Activated naive CD4-positive, alpha-beta T cell treated with anti-CD3 and anti-CD28 coated beads, Interleukin-2, amount 50 U/mL, for 72 hours (primary cell): ENCODE measurements at regions not wholly inside any gene's neighbourhood (a gene's known extent, or its start where the extent isn't known, plus 50 kb on each side); places are given as distances from the start of the nearest gene placed in this dataset.

Source experiments
- ATAC-seq, 2 donors: fragments of 150-1000 bp; cut with Tn5 transposase; 2 replicates each; pipeline ENCODE4 v1.10.0; 2021; ENCODE audit warnings: mild to moderate bottlenecking in 2 of 2, moderate library complexity in 2 of 2
- DNase-seq, 2 donors: peaks; one replicate each; pipeline ENCODE4 v3.0.0; 2021 to 2022; ENCODE audit warnings: low spot score in 2 of 2
- H3K27ac Mint-ChIP-seq, 2 donors: one replicate each; pipeline ENCODE4 v1.8.0; 2022; ENCODE audit warnings: mild to moderate bottlenecking in 2 of 2, mixed read lengths in 2 of 2
- H3K36me3 Mint-ChIP-seq, 2 donors: one replicate each; pipeline ENCODE4 v1.8.0; 2022; ENCODE audit warnings: mixed read lengths in 2 of 2
- H3K9me3 Mint-ChIP-seq, 2 donors: one replicate each; pipeline ENCODE4 v1.8.0; 2022; ENCODE audit warnings: mixed read lengths in 2 of 2

DNA sequence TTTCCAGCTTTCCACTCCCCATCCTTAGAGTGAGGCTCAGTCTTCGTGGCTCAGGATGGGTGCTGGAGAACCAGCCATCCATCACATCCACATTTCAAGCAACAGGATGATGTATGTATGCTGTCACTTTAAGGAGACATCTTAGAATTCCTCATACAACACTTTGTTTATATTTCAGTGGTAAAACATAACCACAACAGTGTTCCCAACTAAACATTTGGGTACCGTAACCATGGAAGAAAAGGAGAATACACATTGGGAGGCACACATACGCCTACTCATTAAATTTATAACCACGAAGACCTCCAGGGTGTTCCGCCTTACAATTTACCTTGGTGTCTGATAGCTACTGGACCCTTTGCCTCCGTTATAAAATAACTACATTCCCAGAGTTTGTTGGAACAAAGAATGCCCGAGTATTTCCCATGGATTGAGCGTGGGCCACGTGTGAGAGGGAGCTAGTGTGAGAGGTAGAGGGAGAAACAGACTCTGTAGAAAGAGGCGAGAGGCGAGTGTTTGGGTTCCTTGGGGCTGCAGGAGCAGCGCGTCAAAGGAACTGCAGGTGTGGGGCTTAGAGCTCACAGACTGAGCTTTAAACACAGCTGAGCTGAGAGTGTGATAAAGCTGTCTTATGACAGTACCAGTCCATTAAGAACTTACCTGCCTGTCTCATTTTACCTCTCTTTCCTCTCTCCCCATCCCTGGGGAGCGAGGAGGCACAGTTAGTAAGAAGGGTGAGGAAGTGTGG lies 111.5 kb upstream of the USP24 start:
- H3K27ac Mint-ChIP-seq: no peak overlapping the region
- ATAC-seq: no peak
- DNase-seq: no peak
- H3K36me3 Mint-ChIP-seq: no peaks in the 10 kb centered on the region
- H3K9me3 Mint-ChIP-seq: no peaks in the 10 kb centered on the region

DNA sequence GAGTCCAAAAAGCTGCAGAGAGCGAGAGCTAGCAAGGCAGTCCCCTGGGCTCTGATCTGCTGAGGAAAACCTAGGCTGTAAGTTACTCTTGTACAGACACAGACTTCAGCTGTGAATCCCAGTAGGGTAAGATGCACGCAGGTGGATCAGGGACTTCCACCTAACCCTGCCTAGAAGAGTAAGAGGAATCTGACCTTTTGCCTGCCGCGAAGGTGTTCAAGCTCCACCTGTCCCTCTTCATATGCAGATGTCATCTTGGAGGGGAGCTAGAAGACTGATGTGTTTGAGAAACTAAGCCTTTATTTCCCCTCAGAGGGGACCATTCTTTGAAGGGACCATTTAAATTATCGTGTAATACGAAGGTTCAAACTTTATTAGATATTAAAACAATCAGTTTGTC lies 108.6 kb upstream of the USP24 start:
- H3K36me3 Mint-ChIP-seq: no peaks in the 10 kb centered on the region
- DNase-seq: no peak
- ATAC-seq: no peak
- H3K27ac Mint-ChIP-seq: no peak overlapping the region
- no peaks in the 10 kb centered on the region for H3K9me3 Mint-ChIP-seq

DNA sequence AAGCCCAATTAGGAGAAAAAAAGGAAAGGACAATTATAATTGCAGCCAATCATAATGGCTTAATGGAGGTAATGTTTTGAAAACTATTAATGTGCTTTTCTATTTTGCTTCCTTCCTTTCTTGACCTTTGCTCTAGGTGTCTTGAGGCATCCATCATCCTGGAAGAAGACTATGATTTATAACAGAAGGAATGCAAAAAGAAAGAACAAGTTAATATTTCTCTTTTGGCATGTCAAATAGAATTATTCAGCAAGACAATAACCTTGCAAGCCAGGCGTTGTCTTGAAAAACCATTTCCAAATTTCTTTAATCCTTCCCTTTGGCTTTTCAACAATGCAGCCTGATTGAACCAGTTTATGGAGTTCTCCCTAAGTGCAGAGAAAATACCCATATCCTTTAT lies 107.7 kb upstream of the USP24 start:
- H3K36me3 Mint-ChIP-seq: no peaks in the 10 kb centered on the region
- ATAC-seq (no peak), DNase-seq (no peak)
- peak overlapping the region in 1 of 2 donors; percentile 18 for H3K27ac Mint-ChIP-seq
- H3K9me3 Mint-ChIP-seq: no peaks in the 10 kb centered on the region

DNA sequence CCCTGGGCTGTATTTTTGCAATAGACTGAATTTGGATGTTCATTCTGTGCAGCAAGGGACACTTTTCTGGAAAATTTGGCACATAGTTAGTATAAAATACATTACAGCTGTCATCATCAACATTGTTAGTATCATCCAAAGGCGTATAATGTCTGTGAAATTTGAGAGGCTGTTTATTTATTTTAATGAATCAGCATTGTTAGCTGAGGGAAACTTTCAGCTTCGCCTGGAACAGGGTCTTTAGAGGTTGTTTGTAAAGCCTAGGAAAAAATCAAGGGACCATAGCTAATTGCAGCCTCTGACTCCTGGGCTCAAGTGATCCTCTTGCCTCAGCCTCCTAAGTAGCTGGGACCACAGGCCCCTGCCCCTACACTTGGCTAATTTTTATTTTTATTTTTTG lies 106.8 kb upstream of the USP24 start:
- no peak overlapping the region for H3K27ac Mint-ChIP-seq
- ATAC-seq: no peak

DNA sequence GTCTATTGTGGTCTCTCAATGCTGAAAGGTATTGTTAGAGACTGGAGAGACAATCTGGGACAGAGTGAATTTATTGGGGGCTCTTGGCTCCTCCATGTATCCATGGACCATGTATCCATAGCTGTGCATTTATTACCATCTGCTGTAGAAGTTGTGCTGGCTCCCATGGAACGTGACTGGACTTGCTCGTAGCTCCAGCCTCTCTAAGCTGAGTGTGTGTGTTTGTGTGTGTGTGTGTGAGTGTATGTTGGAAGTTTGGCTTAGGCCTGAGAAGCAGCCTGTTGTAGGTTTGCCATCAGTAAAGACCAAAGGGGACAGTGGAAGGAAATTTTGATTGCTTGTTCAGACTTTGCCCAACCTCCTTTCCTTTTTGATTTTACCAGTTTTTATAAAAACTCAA lies 105.7 kb upstream of the USP24 start:
- no peak for DNase-seq
- H3K27ac Mint-ChIP-seq: no peak overlapping the region
- H3K9me3 Mint-ChIP-seq: no peaks in the 10 kb centered on the region
- ATAC-seq: no peak
- H3K36me3 Mint-ChIP-seq: no peaks in the 10 kb centered on the region

More for the DNA sequence above, 106.8 kb upstream of the USP24 start:
- Mint-ChIP-seq H3K36me3 (no peaks in the 10 kb centered on the region), H3K9me3 (no peaks in the 10 kb centered on the region)
- DNase-seq: no peak

DNA sequence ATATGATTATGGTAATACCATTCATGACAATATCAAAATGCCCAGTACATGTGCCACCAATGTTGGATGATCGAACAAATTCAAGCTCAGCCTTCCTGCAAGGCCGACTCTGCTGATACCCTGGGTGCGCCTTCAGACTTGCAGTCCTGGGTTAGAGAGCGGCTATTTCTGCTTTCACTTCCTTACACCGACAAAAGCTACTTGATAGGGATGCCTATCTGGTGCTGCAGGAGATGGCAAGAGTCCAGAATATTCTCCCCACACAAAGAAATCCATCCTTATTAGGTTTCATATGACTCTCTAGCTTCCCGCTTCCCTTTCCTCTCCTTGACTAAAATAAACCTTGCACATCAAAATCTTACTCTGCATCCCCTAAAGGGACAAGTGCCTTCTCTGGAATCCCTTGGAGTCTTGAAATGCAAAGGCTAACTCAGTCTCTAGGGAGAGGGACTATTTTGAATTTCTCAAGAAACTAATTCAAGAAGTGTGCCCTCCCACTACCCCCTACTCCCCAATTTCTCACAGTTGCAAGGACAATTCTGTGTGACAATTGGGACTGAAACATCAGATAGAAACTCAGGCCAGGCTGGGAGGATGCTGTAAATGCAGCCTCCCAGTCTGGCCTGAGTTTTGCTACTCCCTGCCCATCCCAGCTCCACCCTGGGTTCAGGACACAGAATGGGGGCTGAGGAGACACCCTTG lies 103.1 kb upstream of the USP24 start:
- Mint-ChIP-seq H3K36me3 (no peaks in the 10 kb centered on the region), H3K9me3 (no peaks in the 10 kb centered on the region), H3K27ac (no peak overlapping the region)
- ATAC-seq: no peak
- no peak for DNase-seq

DNA sequence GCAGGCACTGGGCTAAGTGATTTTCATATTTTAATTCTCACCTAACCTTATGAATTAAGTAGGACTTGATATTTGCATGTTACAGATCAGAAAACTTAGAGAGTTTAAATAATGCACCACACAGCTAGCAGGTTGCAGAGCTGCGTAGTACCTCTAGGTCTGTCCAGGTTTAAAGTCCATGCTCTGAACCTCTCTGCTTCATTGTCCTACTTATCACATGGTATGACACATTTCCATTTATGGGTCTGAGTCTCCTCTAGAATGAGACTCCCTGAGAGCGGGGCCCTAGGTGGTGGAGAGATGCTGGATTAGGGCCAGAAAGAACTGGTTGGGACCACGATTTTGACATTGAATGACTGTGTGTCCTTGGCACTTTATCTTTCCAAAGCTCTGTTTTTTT lies 102.5 kb upstream of the USP24 start:
- DNase-seq (no peak), ATAC-seq (no peak)
- Mint-ChIP-seq H3K9me3 (no peaks in the 10 kb centered on the region), H3K27ac (no peak overlapping the region), H3K36me3 (no peaks in the 10 kb centered on the region)

DNA sequence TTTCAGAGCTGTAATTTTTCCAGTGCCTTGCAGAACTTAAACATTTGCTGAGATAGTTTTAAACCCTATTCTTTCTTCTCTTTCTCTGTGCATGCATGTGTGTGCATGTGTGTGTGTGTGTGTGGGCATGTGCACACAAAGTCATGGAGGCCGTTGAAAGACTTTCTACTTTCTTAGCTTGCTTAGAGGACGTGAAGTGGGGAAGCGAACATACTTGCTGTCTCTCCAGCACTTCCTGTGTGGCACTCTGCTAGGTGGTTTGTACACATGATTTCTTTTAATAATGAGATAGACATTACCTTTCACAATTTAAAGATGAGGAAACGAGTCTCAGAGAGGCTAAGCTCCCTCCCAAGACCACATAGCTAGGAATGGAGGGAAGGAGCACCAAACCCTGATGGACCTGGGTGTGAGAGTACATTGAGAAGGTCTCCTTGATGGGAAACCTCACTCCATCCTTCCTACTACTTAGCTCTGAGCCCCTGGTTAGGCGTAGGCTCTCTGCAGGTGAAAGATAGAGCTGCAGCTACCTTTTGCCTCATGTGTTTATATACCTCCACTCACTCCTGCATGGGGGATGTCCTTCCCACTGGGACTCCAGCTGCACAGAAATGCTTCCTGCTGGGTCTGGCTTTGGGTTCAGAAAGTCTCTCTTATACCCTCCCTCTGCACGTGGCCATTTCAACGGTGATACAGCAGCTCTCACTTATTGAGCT lies 101.9 kb upstream of the USP24 start:
- H3K27ac Mint-ChIP-seq: no peak overlapping the region
- H3K36me3 Mint-ChIP-seq: no peaks in the 10 kb centered on the region
- no peaks in the 10 kb centered on the region for H3K9me3 Mint-ChIP-seq
- ATAC-seq (no peak), DNase-seq (no peak)

DNA sequence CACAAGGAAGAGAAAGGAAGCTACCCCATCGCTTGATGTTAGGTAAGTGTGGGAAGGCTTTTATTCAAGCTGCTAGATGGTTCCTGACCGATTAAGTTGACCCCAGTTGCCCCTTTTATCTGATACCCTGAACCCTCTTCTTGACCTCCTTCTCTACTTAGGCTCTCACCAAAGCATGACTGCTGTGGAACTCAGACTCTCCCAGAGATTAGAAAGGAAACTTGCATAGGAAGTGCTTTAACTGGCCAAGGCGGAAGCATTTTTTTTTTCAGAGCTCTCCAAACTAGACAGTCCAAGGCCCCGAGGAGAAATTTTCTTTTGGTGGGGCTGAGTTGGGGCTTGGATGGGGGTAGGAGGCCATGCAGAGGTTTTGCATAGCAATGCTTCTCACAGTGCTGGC lies 101.3 kb upstream of the USP24 start:
- Mint-ChIP-seq H3K27ac (no peak overlapping the region), H3K36me3 (no peaks in the 10 kb centered on the region), H3K9me3 (no peaks in the 10 kb centered on the region)
- ATAC-seq (no peak), DNase-seq (no peak)

DNA sequence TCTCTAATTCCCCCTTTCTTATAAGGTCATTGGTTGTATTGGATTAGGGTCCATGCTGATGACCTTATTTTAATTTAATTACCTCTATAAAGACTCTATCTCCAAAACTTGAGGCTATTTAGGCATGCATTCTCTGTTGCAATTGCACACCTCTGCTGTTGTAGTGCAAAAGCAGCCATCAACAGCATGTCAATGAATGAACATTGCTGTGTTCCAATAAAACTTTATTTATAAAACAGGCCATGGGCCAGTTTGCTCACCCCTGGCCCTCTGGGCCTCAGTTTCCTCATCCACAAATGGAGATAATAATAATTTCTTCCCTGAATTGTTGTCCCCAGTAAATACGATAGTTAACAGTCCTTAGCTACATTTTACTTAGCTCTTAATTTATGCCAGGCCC lies 100.4 kb upstream of the USP24 start:
- ATAC-seq: no peak
- H3K9me3 Mint-ChIP-seq: no peaks in the 10 kb centered on the region
- DNase-seq: no peak
- H3K27ac Mint-ChIP-seq: no peak overlapping the region
- H3K36me3 Mint-ChIP-seq: no peaks in the 10 kb centered on the region

DNA sequence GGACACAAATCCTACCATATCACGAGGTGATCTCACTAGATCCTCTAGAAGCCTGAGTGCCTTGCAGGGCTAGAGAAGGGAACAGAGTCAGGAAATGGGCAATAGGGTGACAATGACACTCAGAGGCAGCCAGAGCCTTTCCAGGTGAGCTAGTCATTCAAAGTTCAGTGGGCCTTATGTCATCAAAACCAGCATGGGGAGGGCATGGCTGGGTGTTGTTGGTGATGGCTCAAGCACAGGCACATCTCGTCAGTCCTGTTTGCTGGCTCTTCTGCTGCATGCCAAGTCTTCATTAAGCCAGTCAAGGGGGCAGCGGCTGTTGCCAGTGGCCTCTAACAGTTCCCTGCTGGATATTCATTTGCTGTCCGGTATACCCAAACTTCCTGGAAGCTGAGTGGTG lies 99.6 kb upstream of the USP24 start:
- no peaks in the 10 kb centered on the region for H3K36me3 Mint-ChIP-seq
- ATAC-seq: no peak
- DNase-seq: no peak
- H3K27ac Mint-ChIP-seq: no peak overlapping the region
- H3K9me3 Mint-ChIP-seq: no peaks in the 10 kb centered on the region

DNA sequence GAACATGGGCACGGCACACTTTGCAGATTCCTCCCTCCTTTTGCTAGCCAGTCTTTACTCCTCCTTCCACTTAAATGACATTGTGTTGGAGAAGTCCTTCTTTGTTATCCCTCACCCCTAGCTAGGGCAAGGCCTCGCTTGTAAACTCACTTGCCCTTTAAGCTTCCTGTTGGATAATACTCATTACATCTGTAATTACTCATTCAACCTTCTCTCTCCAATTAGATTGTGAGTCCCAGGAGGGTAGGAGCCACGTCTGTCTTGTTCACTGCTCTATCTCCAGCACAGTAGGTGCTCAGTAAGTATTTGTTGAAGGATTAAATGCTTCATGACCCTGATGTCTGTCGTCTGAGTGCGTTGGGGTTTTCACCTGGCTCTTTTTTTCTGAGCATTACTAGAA lies 98.7 kb upstream of the USP24 start:
- H3K9me3 Mint-ChIP-seq: no peaks in the 10 kb centered on the region
- no peak for ATAC-seq
- no peaks in the 10 kb centered on the region for H3K36me3 Mint-ChIP-seq
- no peak for DNase-seq
- peak overlapping the region in 1 of 2 donors; percentile 2 for H3K27ac Mint-ChIP-seq

DNA sequence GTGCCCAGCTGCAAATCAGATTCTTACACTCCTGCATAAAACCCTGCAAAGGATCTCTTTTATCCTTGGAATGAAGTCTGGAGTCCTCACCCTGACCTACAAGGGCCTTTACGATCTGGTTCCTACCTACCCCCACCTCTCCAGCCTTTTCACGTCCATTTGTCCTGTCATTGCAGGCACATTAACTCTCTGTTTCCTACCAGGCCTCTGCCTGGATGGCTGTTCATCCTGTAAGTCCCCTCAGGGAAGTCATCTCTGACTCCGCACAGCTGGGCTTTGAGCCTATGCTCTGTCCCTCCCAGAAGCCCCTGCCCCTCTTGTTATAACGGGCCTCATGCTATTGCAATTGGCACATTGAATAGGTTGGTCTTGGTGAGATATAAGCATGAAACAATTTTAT lies 96.8 kb upstream of the USP24 start:
- DNase-seq: no peak
- no peaks in the 10 kb centered on the region for H3K9me3 Mint-ChIP-seq
- no peaks in the 10 kb centered on the region for H3K36me3 Mint-ChIP-seq
- H3K27ac Mint-ChIP-seq: no peak overlapping the region
- ATAC-seq: no peak

DNA sequence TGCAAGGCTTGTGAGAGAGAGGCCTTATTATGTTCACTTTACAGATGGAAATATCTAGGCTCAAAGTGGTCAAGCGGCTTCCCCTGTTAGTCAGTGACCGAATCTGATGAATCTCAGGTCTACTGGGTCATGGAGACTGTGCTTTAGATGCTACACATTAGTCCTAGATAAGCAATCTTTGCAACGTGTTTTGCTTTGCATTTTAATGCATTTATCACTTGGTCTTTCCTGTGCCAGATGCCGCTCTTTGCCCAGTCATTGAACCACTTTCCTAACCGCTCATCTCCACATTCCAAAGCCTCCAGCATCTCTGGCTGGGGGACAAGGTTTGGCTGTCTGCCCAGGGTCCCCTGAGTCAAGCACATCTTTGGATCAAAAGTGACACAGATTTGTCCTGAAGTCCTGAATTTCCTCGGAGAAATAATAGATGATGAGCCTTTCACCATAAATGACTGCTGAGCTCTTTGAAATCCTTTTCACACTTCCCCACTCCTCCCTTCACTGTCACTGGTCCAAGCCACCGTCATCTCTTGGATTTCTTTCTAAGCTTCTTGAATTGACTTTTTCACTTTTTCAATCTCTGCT lies 96.0 kb upstream of the USP24 start:
- ATAC-seq: peak in 1 of 2 donors; percentile 43
- Mint-ChIP-seq H3K9me3 (no peaks in the 10 kb centered on the region), H3K27ac (peak overlapping the region in 1 of 2 donors; percentile 31), H3K36me3 (no peaks in the 10 kb centered on the region)
- no peak for DNase-seq

DNA sequence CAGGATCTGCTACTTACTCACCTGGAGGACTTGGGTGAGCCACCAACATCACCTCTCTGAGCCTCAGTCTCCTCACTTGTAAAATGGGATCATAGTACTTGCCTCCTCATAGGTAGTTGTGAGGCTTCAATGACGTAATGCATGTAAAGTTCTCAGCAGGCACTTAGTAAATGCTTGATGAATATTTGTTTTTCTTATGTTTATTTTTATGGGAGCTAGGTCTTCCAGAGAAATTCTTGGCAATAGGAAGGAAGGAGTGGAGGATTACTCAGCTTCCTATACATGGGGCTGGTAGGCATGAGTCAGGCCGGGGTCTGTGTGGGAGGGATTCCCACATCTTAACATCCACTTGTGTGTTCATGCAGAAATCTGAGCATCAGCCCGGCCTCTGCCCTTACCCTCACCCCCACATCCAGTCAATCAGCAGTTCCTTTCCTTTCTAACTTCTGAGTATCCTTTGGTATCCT lies 95.4 kb upstream of the USP24 start:
- H3K36me3 Mint-ChIP-seq: no peaks in the 10 kb centered on the region
- H3K9me3 Mint-ChIP-seq: no peaks in the 10 kb centered on the region
- ATAC-seq: peak; percentile 66 to 68
- H3K27ac Mint-ChIP-seq: peak overlapping the region in 1 of 2 donors; percentile 31
- no peak for DNase-seq

DNA sequence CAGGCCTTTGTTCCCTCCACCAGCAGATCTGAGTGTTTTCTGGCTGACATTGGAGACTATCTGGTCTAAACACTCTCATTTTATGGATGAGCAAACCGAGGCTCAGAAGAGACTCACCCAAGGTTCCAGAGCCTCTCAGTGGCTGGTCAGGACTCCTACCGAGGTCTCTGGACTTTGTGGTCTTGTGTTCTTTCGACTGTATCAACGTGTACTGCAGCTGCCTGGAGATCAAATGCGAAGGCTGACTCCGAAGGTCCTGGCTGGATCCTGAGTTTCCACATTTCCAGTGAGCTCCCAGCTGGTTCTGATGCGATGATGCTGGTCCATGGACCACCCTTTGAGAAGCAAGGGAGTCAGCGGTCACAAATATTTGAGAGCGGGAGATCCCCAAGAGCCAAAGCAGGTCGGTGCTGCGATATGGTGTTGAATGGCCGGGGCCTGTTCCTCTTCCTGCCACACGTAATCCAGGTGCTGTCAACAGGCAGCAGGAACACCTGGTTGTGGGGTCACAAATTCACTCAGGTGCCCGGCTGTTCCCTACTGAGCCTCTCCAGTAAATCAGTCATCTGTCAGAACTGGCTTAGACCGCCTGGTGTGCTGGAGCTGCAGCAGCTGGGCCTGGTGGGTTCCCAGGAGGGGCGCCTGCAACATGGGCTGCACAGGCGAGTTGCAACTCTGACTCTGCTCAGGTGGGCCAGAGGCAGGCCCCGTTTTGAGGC lies 94.8 kb upstream of the USP24 start:
- Mint-ChIP-seq H3K27ac (peak overlapping the region in 1 of 2 donors; percentile 31), H3K9me3 (no peaks in the 10 kb centered on the region), H3K36me3 (no peaks in the 10 kb centered on the region)
- ATAC-seq (no peak), DNase-seq (no peak)

DNA sequence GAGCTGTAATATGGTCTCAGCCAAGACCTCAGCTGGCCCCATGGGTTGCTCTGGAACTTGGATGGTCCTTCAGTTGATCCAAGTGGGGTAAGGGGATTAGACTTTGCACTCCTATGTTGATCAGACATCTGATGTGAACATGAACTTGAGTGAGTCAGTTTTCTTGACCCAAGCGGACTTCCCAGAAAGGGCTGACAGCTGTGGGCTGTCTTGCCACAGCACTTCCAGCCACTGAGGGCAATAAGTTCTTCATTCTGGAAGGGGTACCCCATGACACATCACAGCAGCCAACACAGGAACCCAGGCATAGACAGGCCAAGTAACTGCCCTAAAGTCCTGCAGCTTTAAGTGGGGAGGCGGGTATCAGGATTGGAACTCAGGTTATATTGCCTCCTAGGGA lies 93.9 kb upstream of the USP24 start:
- DNase-seq (no peak), ATAC-seq (no peak)
- Mint-ChIP-seq H3K36me3 (no peaks in the 10 kb centered on the region), H3K9me3 (no peaks in the 10 kb centered on the region), H3K27ac (no peak overlapping the region)
